BE2C (cell line): ENCODE measurements at regions not wholly inside any gene's neighbourhood (a gene's known extent, or its start where the extent isn't known, plus 50 kb on each side); places are given as distances from the start of the nearest gene placed in this dataset.

Experiments
- DNase-seq: peaks from one replicate; pipeline ENCODE4 v3.0.0-alpha.2; 2020
- H3K27me3 ChIP-seq: fragments of 250-450 bp; sonication (Bioruptor Pico); 2 replicates; pipeline ENCODE4 v1.5.1; 2020; ENCODE audit warnings: mild to moderate bottlenecking
- H3K36me3 ChIP-seq: fragments of 250-450 bp; sonication (Bioruptor Pico); 2 replicates; pipeline ENCODE4 v1.5.1; 2020; ENCODE audit warnings: mild to moderate bottlenecking
- H3K4me1 ChIP-seq: fragments of 250-450 bp; sonication (Bioruptor Pico); 2 replicates; pipeline ENCODE4 v1.5.1; 2020
- H3K4me3 ChIP-seq: 2 replicates; pipeline ENCODE4 v1.5.1; 2011; ENCODE audit warnings: low read depth, low read length
- H3K9me3 ChIP-seq: fragments of 250-450 bp; sonication (Bioruptor Pico); 2 replicates; pipeline ENCODE4 v1.5.1; 2020
- TF ChIP-seq, protein P1 (sequence below): IDR thresholded peaks from 2 replicates; pipeline ENCODE4 v1.5.1; 2012; ENCODE audit warnings: mild to moderate bottlenecking, low read depth, low read length

DNA sequence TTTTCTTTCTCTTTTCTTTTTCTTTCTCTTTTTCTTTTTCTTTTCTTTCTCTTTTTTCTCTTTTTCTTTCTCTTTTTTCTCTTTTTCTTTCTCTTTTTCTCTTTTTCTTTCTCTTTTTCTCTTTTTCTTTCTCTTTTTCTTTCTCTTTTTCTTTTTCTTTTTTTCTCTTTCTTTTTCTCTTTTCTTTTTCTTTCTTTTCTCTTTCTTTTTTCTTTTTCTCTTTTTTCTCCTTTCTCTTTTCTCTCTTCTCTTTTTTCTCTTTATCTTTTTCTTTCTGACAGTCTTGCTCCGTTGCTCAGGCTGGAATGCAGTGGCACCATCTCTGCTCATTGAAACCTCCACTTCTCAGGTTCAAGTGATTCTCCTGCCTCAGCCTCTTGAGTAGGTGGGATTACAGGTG is 335.7 kb downstream of the SQOR start:
- H3K27me3 ChIP-seq: no peaks in the 10 kb centered on the region

DNA sequence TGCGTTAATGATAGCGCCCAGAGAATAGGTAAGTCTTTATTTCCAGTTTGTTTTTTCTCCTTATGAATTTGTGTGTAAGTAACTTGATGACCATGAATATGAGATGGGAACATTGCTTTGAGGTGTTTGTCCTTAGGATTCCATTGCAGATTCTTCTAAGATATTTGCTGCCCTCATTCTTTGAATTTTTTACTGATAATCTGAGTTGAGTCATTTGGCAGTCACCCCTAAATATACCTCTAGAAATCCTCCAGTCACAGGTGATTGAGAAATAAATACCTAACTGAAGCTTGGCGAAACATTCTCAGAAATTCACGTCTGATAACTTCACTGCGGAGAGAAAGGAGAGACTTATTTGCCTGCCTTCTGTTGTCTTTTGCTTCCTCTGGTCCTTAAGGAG is 345.5 kb downstream of the SQOR start:
- TF ChIP-seq, protein P1, sequence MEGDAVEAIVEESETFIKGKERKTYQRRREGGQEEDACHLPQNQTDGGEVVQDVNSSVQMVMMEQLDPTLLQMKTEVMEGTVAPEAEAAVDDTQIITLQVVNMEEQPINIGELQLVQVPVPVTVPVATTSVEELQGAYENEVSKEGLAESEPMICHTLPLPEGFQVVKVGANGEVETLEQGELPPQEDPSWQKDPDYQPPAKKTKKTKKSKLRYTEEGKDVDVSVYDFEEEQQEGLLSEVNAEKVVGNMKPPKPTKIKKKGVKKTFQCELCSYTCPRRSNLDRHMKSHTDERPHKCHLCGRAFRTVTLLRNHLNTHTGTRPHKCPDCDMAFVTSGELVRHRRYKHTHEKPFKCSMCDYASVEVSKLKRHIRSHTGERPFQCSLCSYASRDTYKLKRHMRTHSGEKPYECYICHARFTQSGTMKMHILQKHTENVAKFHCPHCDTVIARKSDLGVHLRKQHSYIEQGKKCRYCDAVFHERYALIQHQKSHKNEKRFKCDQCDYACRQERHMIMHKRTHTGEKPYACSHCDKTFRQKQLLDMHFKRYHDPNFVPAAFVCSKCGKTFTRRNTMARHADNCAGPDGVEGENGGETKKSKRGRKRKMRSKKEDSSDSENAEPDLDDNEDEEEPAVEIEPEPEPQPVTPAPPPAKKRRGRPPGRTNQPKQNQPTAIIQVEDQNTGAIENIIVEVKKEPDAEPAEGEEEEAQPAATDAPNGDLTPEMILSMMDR: no peak
- H3K4me3 ChIP-seq: no peak overlapping the region
- no peaks in the 10 kb centered on the region for H3K9me3 ChIP-seq
- no peaks in the 10 kb centered on the region for H3K36me3 ChIP-seq
- no peak for DNase-seq
- no peaks in the 10 kb centered on the region for H3K27me3 ChIP-seq
- no peaks in the 10 kb centered on the region for H3K4me1 ChIP-seq

More for the DNA sequence above, 335.7 kb downstream of the SQOR start:
- H3K4me1 ChIP-seq: no peaks in the 10 kb centered on the region
- no peak overlapping the region for H3K4me3 ChIP-seq
- no peaks in the 10 kb centered on the region for H3K36me3 ChIP-seq
- H3K9me3 ChIP-seq: no peaks in the 10 kb centered on the region
- TF ChIP-seq, protein P1: no peak
- DNase-seq: no peak

DNA sequence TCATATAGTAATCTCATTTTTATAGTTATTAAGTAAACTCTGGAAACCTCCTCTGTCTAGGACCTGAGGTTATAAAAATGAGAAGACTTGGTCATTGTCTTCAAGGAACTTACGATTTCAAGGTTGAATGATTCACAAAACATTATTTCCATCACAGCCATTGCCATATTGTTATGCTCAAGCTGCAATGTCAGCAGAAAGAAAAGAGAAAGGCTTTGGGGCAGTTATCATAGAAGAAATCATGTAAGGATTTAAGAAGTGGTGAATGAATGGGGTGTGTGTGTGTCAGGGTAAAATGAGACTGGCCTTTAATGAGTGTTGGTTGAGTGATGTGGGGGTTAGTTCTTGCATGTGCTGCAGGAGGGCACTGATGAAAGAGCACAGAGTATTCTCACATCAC is 346.8 kb downstream of the SQOR start:
- Histone ChIP-seq H3K27me3 (no peaks in the 10 kb centered on the region), H3K4me3 (no peak overlapping the region), H3K36me3 (no peaks in the 10 kb centered on the region), H3K9me3 (no peaks in the 10 kb centered on the region), H3K4me1 (no peaks in the 10 kb centered on the region)
- TF ChIP-seq, protein P1: no peak
- DNase-seq: no peak

DNA sequence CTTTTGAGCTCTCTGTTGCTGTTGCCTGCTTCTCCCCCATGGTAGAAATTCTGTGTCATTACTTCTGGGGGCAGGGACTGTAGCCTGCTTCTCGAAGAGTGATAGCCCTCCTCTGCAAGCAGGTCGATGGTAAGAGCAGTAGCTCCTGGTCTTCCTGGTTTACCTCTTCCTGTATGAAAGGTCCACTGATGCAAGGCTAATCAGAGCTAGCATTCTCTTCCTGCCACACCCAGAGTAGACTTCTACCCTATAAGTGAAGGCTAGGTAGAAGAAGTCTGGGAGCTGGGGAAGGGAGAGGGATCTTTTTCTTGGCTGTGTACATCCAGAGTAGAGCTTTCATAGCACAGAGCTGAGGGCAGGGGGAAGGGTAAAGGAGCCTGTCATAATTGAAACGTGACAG is 357.0 kb downstream of the SQOR start:
- Histone ChIP-seq H3K4me3 (no peak overlapping the region), H3K36me3 (no peaks in the 10 kb centered on the region), H3K4me1 (no peaks in the 10 kb centered on the region), H3K9me3 (no peaks in the 10 kb centered on the region), H3K27me3 (no peaks in the 10 kb centered on the region)
- TF ChIP-seq, protein P1: no peak
- DNase-seq: no peak

DNA sequence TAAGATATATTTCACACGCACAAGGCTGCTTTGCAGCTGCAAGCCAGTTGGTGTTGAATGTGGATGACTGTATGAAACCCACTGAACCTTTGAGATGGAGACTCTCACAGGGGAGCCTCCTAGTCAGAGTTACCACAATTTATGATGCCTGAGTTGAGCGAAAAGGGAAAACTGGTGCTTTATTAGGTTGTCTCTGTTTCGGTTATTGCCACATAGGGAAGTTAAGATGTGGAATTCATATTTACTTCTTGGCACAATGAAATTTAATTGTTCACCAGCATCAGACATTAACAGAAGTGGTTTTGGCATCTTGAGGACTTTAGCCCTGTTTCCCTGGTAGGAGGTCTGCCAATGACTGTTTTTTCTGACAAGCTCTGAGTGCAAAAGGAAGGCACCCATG is 358.2 kb downstream of the SQOR start:
- Histone ChIP-seq H3K9me3 (no peaks in the 10 kb centered on the region), H3K36me3 (no peaks in the 10 kb centered on the region), H3K27me3 (no peaks in the 10 kb centered on the region), H3K4me3 (no peak overlapping the region), H3K4me1 (no peaks in the 10 kb centered on the region)
- DNase-seq: no peak
- TF ChIP-seq, protein P1: no peak

DNA sequence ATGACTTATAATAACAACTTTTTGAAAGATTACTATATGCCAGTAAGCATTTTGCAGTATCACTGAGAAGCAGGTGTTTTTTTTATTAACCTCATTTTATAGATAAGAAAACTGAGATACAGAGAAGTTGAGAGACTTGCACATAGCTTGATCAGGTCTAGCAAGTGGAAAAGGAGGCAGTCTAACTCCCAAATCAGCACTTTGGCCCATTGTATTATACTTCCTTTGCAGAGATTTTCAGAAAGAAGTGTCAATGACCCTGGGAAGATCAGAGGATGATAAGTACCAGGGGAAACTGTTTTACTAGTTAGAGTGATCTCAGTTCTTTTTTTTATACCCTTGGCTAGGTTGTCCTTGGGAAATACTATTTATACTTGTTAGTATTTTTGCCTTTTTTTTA is 358.7 kb downstream of the SQOR start:
- TF ChIP-seq, protein P1: no peak
- Histone ChIP-seq H3K9me3 (no peaks in the 10 kb centered on the region), H3K4me1 (no peaks in the 10 kb centered on the region), H3K4me3 (no peak overlapping the region), H3K27me3 (no peaks in the 10 kb centered on the region), H3K36me3 (no peaks in the 10 kb centered on the region)
- DNase-seq: no peak
